ENCODE measurements at regions not wholly inside any gene's neighbourhood (a gene's known extent, or its start where the extent isn't known, plus 50 kb on each side); places are given as distances from the start of the nearest gene placed in this dataset.

DNA sequence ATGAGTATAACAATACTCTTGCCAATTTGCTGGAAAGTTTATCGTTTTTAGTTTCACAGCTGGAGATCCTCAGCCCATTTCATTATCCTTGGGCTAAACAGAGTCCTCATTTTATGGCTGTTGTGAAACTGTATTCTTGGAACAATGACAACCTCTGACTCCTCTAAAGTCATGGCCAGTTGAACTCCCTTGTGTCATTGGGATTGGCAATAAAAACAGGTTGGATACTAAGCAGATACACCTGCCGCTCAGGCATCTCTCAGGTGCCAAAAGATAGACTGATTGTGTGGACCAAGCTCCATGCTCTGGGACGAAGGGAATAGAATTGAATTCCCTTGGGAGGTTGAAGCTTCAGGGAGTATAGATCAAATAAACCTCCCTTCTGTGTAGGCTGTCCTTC is 182.2 kb downstream of the WDR11 start:
- DNase-seq (ENCODE audit: low read depth) = no peak

DNA sequence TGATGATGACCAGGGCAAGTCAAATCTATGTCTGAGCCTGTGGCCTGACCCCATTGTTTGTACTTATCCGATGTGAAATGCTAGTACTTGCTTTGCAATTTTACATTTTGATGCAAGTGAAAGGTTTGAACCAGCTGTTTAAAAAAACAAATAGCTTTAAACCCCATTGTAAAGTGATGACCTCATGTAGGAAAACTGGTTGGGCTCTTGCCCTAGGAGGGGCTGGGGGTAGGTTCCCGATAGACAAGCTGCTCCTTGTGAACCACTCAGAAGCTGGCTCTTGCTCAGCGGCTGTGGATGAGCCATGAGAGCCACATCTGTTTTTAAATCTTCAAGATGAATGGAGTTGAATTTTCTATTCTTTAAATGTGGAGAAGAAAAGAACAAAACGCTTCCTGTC is 185.3 kb downstream of the WDR11 start:
- DNase-seq (ENCODE audit: low read depth) = no peak

DNA sequence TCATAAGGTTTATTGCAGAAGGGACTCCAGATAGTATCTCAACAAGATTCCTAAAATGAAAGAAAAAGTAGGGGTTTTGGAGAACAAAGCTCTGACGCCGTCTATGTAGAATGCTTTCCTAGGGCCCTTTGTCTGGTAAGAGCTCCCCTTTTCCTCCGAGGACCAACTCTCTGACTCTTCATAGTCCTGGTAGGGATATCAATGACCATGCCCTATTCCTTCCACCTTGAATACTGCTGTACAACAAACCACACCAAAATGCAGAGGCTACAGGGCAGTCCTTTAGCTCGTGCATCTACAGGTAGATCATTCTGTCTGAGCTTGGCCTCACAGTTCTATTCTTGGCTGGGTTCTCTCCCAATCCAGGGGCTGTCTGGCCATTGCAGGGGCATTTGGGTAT is 190.3 kb downstream of the WDR11 start:
- no peak for DNase-seq (ENCODE audit: low read depth)

DNA sequence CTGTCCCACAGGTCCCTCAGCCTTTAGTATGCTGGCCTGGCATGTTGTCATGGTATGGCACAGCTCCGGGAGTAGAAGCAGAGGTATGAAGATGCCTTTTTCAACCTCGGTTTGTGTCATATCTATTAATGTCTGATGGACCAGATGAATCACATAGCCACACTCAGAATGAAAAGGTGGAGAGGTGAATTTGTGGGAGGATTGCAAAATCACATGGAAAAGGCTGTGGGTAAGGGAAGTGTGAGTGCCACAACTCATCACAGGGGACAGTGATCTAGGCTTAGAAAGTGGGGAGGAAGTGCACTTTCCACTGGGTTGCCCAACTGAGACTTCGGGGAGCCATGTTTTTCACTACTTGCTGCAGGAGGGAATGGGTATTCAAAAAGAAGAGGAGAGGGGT is 190.7 kb downstream of the WDR11 start:
- no peak for DNase-seq (ENCODE audit: low read depth)

DNA sequence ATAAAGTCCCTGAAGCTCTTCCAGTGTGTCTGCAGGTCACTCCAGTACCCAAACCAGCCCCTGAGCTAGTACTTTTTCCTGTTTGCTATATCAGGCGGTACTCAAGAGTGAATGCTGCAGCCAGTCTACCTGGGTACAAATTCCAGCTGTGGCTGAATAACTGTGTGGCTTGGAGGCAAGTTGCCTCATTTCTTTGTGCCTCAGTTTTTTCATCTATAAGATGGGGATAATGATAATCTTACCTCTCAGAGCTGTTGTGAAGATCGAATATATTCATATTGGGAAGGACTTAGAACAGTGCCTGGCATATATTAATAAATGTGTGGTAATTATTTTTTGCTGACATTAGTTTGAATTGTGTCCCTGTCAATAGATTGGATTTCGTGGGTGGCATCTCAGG is 191.2 kb downstream of the WDR11 start:
- DNase-seq (ENCODE audit: low read depth) = no peak

DNA sequence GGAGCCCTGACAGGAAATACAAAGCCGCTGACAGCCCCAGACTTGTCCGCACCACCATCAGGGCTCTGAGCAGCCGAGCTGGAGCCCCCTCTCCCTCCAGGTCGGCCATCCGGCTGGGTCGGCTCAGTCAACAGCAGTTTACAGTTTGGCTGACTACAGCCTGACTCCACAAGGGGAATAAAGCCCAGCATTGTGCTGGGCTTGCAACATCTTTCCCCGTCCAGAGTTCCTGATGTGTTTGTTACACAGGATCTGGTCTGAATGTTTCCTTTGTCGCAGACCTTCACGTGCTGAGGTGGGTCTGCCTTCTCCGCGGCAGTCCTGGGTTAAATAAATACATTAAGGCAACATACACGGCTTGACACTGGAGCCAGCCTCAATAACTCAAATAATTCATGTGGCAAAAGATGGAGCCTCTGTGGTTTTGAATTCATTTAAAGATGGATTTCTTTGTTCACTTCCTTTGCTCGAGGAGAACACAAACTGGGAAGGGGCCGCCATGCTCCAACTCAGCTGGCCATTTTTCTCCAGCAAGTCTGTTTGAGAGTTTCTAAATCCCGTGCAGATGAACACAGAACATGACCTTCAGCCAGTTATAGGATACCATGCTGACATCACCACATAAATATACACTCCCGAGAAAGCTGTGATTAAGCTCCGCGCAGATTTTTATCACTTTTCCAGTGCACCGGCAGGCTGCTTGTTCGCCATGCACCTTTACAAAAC is 192.1 kb downstream of the WDR11 start:
- no peak for DNase-seq (ENCODE audit: low read depth)

DNA sequence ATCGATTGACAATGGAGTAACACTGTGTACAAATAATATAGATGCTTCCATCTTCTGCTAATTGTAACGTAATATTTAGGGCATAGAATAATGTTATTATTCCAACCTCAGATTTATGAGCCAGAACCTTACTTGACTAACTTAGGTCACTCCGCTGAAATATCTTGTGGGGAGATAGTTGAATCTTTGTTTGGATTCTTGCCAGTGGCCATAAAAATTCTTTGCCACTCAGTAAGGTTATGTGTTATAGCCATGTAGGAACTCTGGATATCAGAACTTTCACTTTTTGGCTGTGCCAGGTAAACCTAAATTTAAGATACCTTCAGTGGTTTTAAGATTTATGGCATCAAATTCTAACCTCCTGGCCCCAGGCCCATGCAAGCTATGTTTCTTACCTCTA is 197.6 kb downstream of the WDR11 start:
- no peak for DNase-seq (ENCODE audit: low read depth)

DNA sequence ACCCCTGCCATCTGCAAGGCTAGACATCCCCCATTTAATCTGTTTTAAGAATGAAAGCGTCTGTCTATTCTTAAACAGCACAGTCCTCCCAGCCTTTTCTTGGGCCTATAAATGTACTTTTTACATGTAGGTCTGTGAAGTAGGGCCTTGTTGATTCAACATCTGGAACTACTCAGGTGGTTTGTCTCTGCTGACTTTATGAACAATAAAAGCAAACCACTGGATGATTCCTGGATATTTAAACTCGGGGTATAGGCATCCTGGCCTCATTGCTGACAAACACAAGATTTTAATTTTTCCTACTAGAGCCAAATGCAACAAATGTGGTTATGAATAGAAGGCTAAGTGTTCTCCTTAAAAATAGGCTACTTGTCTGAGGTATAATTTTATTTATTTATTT is 198.3 kb downstream of the WDR11 start:
- DNase-seq (ENCODE audit: low read depth) = no peak

DNA sequence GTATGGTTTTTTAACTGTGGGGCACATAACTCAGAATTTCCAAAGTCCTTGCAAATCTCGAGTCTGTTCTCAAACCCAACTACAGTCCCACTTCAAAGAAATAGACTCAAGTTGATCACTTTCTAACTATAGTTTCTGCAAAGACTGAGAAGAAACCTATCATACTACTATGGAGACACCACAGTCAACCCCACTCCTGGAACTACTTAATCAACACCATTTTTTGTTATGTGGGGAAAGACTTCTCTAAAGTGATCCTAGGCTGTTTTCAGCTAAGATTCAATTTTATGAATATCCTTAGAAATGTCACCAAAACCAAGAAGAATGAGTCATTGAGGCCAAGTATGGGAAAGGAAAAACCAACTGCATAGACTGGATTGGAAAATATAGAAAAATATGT is 198.8 kb downstream of the WDR11 start:
- DNase-seq (ENCODE audit: low read depth) = no peak

DNA sequence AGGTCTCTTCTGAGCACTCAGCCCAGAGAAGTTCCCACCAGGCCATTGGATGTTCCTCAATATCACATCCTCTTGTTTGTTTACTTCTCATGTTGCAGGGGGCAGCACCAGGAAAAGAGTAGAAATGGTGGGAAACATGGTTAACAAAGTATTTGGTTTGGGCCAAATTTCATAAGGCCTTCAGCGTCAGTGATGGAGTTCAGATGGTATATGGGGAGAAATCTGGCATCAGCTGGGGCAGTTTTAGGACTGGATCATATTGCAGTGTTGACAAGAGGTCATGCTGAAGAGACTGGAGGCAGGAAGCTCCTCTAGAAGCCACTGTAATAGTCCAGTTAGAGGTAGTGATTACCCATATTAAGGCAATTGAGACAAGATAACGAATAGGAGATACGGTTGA is 200.0 kb downstream of the WDR11 start:
- no peak for DNase-seq (ENCODE audit: low read depth)

DNA sequence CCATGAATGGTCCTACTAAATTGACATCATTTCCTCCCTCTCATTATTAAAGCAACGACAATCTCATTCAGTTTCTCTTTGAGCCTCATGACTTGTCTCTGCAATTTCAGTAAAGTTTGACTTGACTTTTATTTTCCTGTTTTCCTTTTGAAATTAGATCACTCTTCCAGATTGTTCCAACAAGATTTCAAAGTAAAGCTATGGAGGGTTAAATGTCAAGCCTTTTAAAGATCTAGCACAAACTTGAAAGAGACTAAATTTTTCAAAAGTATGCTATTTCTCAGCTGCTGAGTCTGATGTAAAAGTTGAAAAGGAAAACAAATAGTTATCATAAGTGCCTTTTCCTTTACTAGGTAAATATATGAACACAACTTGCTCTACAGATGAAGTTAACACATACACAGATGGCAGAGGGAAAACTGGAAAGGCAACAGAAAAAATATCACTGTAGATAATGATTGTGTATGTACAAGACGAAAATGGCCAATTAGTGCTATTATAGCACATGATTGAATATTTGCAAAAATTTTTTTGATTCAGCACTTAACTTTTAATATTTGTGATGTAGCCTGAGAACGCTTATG is 200.6 kb downstream of the WDR11 start:
- no peak for DNase-seq (ENCODE audit: low read depth)

DNA sequence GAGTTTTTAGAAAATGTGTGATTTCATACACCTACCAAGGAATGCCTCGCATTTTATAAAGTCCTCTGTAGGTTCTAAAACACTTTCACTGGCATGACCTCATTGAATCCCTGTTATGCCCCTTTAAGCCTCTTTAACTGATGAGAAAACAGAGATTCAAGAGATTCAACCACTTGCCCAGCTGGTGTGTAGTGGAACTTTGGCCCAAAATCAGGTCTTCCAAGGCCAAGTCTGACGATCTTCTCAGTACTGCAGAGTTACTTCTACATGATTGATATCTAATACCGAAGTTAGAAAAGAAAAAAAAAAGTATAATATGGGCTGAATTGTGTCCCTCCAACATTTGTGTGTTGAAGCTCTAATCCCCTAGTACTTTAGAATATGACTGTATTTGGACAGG is 202.0 kb downstream of the WDR11 start:
- no peak for DNase-seq (ENCODE audit: low read depth)

DNA sequence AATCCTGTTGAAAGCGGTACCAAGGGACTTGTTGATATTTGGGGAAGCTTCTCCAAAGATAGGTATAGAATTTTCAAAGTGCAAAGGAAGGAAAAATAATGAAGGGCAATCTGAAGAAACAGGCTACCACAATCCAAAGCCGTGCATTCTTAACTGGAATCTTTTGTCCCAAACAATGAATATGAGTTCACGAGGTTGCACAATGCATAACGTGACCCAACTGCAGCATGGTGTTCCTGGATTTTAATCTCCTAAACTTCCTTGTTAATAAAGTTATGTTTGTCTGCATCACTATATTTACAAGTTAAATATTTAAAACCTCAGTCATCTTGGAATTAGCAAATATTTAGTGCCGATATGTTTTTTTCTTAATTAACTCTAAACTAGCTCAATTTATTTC is 203.7 kb downstream of the WDR11 start:
- no peak for DNase-seq (ENCODE audit: low read depth)

DNA sequence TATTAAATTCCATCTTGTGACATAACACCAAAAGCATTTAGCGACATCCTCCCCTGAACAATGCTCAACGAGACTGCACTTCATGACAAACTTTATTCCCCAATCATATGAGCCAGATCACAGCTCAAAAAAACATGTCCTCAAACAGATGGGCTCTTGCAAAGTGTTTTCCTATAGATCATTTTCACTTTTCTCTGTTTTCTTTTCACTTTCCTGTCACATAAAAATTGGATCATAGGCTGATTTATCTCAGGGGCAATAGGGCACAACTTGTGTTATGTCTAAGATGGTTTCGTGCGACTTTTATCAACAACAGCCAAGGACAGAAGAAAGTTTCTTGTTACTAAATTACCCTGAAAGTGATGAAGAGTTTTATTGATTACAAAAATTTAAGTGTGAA is 206.1 kb downstream of the WDR11 start:
- no peak for DNase-seq (ENCODE audit: low read depth)

DNA sequence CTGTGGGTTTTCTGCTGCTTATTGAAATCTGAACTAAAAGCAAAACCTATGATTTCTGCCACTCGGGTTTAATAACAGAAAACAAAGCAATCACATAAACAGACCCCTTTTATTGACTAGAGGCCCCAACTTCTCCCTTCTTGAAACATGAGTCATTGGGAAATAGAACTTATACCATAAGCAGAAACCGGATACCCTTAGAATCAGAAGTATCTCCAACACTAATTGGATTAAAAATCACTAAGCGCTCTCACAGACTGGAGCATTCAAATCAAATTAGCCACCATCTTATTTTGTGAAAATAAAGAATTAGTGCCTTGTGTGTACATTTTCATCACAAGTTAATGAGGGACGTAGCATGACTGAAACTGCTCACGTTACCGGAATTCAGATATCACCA is 206.9 kb downstream of the WDR11 start:
- DNase-seq (ENCODE audit: low read depth) = no peak

DNA sequence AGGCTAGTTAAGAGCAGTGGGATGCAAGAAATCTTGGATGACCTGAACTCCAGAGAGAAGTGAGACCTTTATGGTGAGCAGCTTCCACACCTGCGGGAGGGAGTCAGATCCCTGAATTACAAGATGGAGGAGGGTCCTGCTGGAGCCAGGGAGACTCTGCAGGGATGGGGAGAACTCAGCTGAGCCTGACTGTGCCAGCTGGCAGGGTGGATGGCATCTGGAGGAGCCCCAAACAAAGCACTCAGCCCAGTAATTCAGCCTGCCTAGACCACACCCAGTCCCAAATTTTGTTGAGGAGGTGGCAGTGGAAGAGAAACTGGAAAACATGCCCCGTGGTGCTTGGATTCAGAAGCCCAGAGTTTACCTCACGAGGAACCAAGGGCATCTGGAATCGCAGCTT is 208.2 kb downstream of the WDR11 start:
- no peak for DNase-seq (ENCODE audit: low read depth)

DNA sequence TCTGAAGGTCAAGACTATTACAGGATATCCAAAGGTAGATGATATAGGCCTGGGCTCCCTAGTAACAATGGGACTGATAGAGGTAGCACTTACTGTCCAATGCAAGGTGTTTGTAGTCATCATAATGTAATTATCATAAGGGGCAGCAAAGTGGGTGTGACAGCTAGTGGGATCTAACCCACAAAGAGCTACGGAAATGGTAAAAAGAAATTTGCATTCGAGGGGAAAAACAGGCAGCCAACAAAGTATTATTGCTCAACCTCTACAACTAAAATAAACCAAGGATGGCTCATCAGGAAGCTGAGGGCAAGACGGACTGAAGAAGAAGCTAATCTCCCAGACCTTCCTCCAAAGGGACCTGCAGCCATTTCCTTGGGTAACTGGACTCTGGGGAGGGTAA is 211.0 kb downstream of the WDR11 start:
- no peak for DNase-seq (ENCODE audit: low read depth)

DNA sequence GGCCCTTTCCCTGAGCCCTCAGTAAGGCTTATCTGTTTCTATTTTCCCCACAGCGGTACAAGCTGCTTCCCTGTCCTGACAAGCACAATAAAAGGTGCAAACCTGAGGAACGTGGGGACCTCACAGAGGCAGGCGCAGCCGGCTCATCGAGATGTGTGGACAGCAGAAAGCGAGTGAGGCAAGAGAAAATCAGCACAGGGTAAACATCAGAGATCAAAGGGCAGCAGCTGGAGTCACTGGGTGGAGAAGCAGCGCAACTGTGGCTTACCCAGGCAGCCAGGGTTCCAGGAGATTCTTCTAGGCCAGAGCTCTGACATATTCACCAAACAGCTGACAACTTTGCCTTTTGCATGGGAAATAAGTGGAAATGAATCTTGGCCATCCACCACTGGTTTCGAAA is 212.6 kb downstream of the WDR11 start:
- DNase-seq (ENCODE audit: low read depth) = no peak

DNA sequence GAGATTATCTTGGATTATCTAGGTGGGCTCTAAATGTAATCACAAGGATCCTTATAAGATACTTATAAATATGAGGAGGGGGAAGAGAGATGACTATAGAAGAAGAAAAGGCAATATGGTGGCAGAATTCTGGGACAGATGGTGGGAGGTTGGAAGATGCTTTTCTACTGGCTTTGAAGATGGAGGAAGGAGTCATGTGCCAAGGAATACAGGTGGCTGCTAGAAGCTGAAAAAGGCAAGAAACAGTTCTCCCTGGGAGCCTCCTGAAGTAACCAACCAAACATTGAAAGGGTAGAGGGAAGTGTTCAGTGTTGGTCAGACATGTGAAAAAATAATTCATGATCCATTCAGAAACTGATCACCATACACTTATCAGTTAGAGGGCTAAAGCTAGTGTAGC is 213.3 kb downstream of the WDR11 start:
- no peak for DNase-seq (ENCODE audit: low read depth)

DNA sequence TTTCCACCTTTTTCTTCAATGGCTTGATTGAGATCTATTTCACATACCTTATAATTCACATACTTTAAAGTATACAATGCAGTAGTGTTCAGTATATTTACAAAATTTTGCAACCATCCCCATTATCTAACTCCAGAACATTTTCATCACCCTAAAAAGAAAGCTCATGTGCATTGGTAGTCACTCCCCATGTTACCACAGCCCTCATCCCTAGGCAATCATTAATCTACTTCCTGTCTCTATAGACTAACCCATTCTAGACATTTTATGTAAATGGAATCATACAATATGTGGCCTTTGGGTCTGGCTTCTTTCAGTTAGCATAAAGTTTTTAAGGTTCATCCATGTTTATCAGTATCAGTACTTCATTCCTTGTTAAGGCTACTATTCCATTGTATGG is 214.2 kb downstream of the WDR11 start:
- DNase-seq (ENCODE audit: low read depth) = no peak

DNA sequence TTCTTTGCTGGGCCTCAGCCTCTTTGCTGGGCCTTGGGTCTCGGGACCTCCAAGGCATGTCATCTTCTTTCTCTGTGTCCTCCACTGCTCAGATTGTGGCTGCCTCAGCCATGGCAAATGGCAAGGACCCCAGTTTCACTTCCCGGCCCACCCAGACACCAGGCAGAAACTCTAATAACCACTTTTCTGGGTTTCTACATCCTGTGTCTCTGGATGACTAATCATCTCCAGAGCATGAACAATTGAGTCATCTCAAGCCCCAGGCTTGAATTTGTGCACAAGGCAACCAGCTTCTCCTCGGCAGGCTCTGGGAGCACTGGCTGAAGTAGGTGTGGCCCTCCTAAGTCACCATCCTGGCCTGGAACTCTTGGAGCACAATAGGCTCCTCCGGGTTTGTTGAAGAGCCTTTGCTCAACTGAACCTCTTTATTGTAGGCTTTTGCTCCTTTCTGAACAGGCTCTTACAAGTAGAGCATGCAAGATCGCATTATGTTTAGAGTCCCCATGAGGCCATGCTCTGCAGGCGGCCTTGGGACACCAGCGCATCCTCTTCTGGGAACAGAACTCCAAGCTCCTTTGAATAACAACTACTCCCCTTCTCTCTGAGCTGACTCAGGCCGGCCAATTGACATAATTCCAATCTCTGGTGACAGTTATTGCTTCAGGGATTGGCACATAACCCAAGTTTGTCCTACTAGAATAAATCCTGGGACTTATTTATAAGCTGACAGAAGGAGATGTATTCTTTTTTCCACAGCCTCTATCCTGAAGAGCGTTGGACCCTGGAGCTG is 218.1 kb downstream of the WDR11 start:
- no peak for DNase-seq (ENCODE audit: low read depth)

DNA sequence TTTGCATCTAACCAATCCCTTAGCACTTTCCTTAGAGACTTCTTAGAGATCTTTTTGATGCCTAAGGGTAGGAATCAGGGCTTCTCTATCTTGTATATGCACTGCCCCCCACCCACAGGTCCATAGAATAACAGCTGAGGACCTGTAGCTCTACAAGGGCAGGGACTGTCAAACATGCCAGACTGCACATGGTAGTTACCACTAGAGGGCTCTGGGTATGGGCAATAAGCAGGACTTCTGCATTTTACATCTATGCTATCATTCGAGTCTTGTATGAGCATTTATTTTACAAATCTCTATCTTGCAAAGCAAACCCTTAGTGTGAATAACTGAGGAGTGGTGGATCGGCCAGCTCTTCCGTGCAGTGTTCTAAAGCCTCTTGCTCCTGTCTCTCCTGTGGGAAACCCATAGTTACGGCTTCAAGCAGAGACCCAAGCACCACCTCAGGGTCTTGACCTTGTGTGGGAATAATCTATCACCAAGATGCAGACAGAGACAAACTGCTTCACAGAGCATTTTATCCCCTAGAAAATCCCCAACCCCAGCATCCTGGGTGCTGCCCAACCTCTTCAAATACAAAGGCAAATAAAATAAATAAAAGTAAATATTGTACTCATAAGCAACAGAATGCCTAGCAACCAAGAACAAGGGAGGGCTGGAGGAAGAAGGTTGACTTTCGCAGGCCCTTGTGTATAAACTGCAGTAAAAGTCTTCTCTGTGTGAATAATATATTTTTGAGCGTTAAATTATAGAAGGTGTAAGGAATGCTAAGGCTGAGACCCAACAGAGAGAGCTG is 219.3 kb downstream of the WDR11 start:
- DNase-seq (ENCODE audit: low read depth) = no peak

DNA sequence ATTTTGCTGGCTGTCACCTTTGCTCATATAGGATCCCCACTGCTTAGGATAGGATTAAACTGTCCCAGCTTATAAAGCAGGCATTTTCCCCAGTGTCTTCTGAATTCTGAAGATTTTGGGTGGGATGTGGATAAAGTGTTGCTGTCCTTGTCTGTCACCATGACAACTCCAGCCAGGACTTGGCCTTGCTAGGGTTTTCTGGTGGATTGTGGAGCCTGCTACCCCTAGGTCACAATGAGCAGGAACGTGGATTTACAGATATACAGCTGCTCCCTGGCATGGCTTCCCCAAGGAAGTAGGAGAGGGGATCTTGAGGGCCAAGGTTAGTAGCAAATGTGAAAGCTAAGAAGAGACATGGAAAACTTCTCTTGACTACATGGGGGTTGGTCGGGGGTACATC is 220.7 kb downstream of the WDR11 start:
- DNase-seq (ENCODE audit: low read depth) = no peak

Data from activated T-cell treated with anti-CD3 and anti-CD28 coated beads for 24 hours (primary cell).